Right atrium auricular region (tissue), 2 donors: ENCODE measurements at regions not wholly inside any gene's neighbourhood (a gene's known extent, or its start where the extent isn't known, plus 50 kb on each side); places are given as distances from the start of the nearest gene placed in this dataset.

ENCODE experiments used
- DNase-seq: peaks from one replicate; pipeline ENCODE4 v3.0.0-alpha.2; 2019; ENCODE audit warnings: low spot score
- H3K27ac ChIP-seq, 2 donors: fragments of 200-600 bp; sonication (generic); 1 replicate in 1 of 2; 2 replicates in 1 of 2; pipeline ENCODE4 v1.5.1; 2016 to 2019
- H3K27me3 ChIP-seq, 2 donors: fragments of 200-600 bp; sonication (generic); one replicate each; pipeline versions ENCODE4 v1.5.1 to v1.6.0; 2017 to 2019
- H3K36me3 ChIP-seq: fragments of 200-600 bp; sonication (generic); one replicate; pipeline ENCODE4 v1.5.1; 2016
- H3K4me1 ChIP-seq, 2 donors: fragments of 200-600 bp; sonication (generic); one replicate each; pipeline versions ENCODE4 v1.5.1 to v1.6.0; 2017 to 2019
- H3K4me3 ChIP-seq, 2 donors: fragments of 200-600 bp; sonication (generic); 1 replicate in 1 of 2; 2 replicates in 1 of 2; pipeline ENCODE4 v1.5.1; 2017 to 2019; ENCODE audit warnings: mild to moderate bottlenecking in 1 of 2, moderate library complexity in 1 of 2
- H3K9me3 ChIP-seq, 2 donors: fragments of 200-600 bp; sonication (generic); one replicate each; pipeline ENCODE4 v1.5.1; 2019
- TF ChIP-seq, protein P1 (sequence below), 2 donors: fragments of 200-600 bp; sonication (generic); IDR thresholded peaks; one replicate each; pipeline ENCODE4 v1.5.1; 2019; ENCODE audit warnings: antibody characterized with exemption in 2 of 2

GRCh38 chr1:58836408-58836807 is 52.6 kb upstream of the JUN start:
- Histone ChIP-seq H3K27me3 (no peaks in the 10 kb centered on the region), H3K27ac (no peak overlapping the region), H3K9me3 (no peaks in the 10 kb centered on the region), H3K36me3 (no peaks in the 10 kb centered on the region), H3K4me1 (no peaks in the 10 kb centered on the region), H3K4me3 (no peak overlapping the region)
- DNase-seq = no peak
- TF ChIP-seq, protein P1, sequence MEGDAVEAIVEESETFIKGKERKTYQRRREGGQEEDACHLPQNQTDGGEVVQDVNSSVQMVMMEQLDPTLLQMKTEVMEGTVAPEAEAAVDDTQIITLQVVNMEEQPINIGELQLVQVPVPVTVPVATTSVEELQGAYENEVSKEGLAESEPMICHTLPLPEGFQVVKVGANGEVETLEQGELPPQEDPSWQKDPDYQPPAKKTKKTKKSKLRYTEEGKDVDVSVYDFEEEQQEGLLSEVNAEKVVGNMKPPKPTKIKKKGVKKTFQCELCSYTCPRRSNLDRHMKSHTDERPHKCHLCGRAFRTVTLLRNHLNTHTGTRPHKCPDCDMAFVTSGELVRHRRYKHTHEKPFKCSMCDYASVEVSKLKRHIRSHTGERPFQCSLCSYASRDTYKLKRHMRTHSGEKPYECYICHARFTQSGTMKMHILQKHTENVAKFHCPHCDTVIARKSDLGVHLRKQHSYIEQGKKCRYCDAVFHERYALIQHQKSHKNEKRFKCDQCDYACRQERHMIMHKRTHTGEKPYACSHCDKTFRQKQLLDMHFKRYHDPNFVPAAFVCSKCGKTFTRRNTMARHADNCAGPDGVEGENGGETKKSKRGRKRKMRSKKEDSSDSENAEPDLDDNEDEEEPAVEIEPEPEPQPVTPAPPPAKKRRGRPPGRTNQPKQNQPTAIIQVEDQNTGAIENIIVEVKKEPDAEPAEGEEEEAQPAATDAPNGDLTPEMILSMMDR (IDR thresholded peaks at IDR 0.05) = no peak

- Histone ChIP-seq H3K9me3 (no peaks in the 10 kb centered on the region), H3K4me1 (no peaks in the 10 kb centered on the region), H3K27ac (no peak overlapping the region), H3K36me3 (no peaks in the 10 kb centered on the region), H3K4me3 (no peak overlapping the region), H3K27me3 (no peaks in the 10 kb centered on the region)
- TF ChIP-seq, protein P1 (IDR thresholded peaks at IDR 0.05) = no peak
- DNase-seq = no peak
Measured at GRCh38 chr1:58837886-58838285, 54.0 kb upstream of the JUN start.

- DNase-seq = no peak
- H3K27ac ChIP-seq = no peak overlapping the region
- no peaks in the 10 kb centered on the region for H3K4me1 ChIP-seq
- H3K4me3 ChIP-seq = no peak overlapping the region
- H3K36me3 ChIP-seq = no peaks in the 10 kb centered on the region
- TF ChIP-seq, protein P1 (IDR thresholded peaks at IDR 0.05) = no peak
- H3K9me3 ChIP-seq = no peaks in the 10 kb centered on the region
- H3K27me3 ChIP-seq = no peaks in the 10 kb centered on the region
Measured at GRCh38 chr1:58839147-58839795, 55.4 kb upstream of the JUN start.

GRCh38 chr1:58839846-58840835 is 56.3 kb upstream of the JUN start:
- Histone ChIP-seq H3K27ac (no peak overlapping the region), H3K9me3 (no peaks in the 10 kb centered on the region), H3K36me3 (no peaks in the 10 kb centered on the region), H3K4me1 (no peaks in the 10 kb centered on the region), H3K4me3 (no peak overlapping the region), H3K27me3 (no peaks in the 10 kb centered on the region)
- DNase-seq = no peak
- TF ChIP-seq, protein P1 (IDR thresholded peaks at IDR 0.05) = no peak

DNA sequence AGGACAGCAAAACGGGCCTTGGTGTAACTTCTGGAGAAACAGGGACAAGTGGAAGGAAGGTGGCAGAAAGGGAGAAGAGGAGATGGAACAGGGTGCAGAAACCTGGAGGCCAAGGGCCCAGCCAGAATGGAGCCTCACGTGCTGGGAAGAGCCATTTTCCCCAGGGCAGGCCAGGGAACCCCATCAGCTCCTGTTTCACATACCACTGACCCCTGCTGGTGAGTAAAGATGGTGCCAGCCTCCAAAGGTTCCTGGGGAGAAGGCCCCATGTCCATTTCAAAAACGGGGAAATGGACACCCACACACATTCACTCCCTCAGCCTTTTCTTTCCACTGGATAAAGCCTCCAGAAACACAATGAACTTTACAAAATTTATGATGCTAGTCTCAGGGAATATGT is 57.6 kb upstream of the JUN start:
- no peaks in the 10 kb centered on the region for H3K27me3 ChIP-seq
- TF ChIP-seq, protein P1 (IDR thresholded peaks at IDR 0.05) = peak in 1 of 2 donors; percentile 36
- H3K9me3 ChIP-seq = no peaks in the 10 kb centered on the region
- H3K36me3 ChIP-seq = no peaks in the 10 kb centered on the region
- DNase-seq = no peak
- no peak overlapping the region for H3K4me3 ChIP-seq
- no peak overlapping the region for H3K27ac ChIP-seq
- H3K4me1 ChIP-seq = no peaks in the 10 kb centered on the region
